SH-SY5Y (cell line): ENCODE measurements at regions not wholly inside any gene's neighbourhood (a gene's known extent, or its start where the extent isn't known, plus 50 kb on each side); places are given as distances from the start of the nearest gene placed in this dataset.

Experiments
- GATA2 ChIP-seq: IDR thresholded peaks from 2 replicates; pipeline ENCODE4 v1.6.1; 2011; ENCODE audit warnings: mild to moderate bottlenecking, low read depth, low read length
- GATA3 ChIP-seq: IDR thresholded peaks from 2 replicates; pipeline ENCODE4 v1.6.1; 2011; ENCODE audit warnings: low read depth, mild to moderate bottlenecking, low read length, moderate library complexity

DNA sequence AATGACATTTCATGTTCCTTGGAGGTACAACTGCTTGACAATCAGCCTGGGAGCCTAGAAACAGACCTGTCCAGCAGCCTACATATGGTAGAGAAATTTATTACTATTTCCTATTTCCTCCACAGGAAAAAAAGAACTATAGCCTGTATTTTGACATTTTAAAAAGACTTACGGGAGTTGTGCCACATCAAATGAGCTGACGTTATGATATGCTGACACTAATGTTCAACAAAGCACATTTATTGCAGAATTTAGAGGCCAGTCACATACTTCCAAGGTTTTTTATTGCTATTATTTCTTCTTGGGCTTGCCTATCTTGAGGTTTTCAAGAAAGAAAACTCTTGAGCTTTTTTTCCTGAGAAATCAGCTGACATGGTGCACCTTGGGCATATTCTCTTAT lies 305.3 kb downstream of the LRIG3 start:
- no peak for TF ChIP-seq GATA3
- TF ChIP-seq GATA2 = no peak
